Thoracic aorta (tissue), 2 donors: ENCODE measurements at regions not wholly inside any gene's neighbourhood (a gene's known extent, or its start where the extent isn't known, plus 50 kb on each side); places are given as distances from the start of the nearest gene placed in this dataset.

Experiments used
- ATAC-seq: fragments of 150-250 bp; one replicate; pipeline ENCODE4 v1.8.0; 2017; ENCODE audit warnings: low read depth; ENCODE audit not compliant: insufficient number of reproducible peaks, low FRiP score
- DNase-seq: peaks from one replicate; pipeline ENCODE4 v3.0.0-alpha.2; 2020; ENCODE audit warnings: low spot score
- H3K27ac ChIP-seq, 2 donors: fragments of 200-600 bp; sonication (generic); 1 replicate in 1 of 2; 2 replicates in 1 of 2; pipeline ENCODE4 v1.5.1; 2016; ENCODE audit warnings: mild to moderate bottlenecking in 2 of 2, moderate library complexity in 2 of 2
- H3K27me3 ChIP-seq: fragments of 200-600 bp; sonication (generic); replicated peaks from 2 replicates; pipeline ENCODE4 v1.6.0; 2016; ENCODE audit warnings: mild to moderate bottlenecking; ENCODE audit not compliant: insufficient read depth
- H3K36me3 ChIP-seq: fragments of 200-600 bp; sonication (generic); one replicate; pipeline ENCODE4 v1.5.1; 2016
- H3K4me1 ChIP-seq, 2 donors: fragments of 200-600 bp; sonication (generic); 1 replicate in 1 of 2; 2 replicates in 1 of 2; pipeline versions ENCODE4 v1.5.1 to v1.6.0; 2016; ENCODE audit warnings: low read depth in 2 of 2, mild to moderate bottlenecking in 1 of 2; ENCODE audit not compliant: control insufficient read depth in 1 of 2
- H3K4me3 ChIP-seq: fragments of 200-600 bp; sonication (generic); 2 replicates; pipeline ENCODE4 v1.5.1; 2016; ENCODE audit warnings: mild to moderate bottlenecking
- H3K9me3 ChIP-seq: fragments of 200-600 bp; sonication (generic); 2 replicates; pipeline ENCODE4 v1.5.1; 2016
- TF ChIP-seq, protein P1 (sequence below): fragments of 200-600 bp; sonication (generic); IDR thresholded peaks from one replicate; pipeline ENCODE4 v1.5.1; 2019; ENCODE audit warnings: antibody characterized with exemption

DNA sequence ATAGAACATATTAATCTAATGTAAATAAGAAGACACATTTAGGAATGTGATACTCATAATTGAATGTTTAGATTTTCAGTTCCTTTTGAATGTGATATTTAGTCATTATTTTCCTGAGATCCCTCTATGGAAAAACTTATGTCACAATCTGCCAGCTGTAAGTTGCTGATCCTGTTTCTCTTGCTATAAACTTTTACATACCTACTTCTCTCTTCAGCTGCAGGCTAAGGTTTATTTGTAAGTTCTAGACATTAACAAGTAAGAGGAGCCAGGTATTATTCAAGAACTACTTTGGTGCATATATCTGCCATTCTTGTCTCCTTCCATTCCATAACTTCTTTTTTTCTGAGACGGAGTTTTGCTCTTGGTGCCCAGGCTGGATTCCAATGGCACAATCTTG is 462.4 kb downstream of the PRR16 start:
- ATAC-seq (no peak), DNase-seq (no peak)
- Histone ChIP-seq H3K36me3 (no peaks in the 10 kb centered on the region), H3K27ac (no peak overlapping the region), H3K27me3 (no peaks in the 10 kb centered on the region), H3K4me3 (no peak overlapping the region), H3K4me1 (no peaks in the 10 kb centered on the region), H3K9me3 (no peaks in the 10 kb centered on the region)
- TF ChIP-seq, protein P1, sequence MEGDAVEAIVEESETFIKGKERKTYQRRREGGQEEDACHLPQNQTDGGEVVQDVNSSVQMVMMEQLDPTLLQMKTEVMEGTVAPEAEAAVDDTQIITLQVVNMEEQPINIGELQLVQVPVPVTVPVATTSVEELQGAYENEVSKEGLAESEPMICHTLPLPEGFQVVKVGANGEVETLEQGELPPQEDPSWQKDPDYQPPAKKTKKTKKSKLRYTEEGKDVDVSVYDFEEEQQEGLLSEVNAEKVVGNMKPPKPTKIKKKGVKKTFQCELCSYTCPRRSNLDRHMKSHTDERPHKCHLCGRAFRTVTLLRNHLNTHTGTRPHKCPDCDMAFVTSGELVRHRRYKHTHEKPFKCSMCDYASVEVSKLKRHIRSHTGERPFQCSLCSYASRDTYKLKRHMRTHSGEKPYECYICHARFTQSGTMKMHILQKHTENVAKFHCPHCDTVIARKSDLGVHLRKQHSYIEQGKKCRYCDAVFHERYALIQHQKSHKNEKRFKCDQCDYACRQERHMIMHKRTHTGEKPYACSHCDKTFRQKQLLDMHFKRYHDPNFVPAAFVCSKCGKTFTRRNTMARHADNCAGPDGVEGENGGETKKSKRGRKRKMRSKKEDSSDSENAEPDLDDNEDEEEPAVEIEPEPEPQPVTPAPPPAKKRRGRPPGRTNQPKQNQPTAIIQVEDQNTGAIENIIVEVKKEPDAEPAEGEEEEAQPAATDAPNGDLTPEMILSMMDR: no peak

DNA sequence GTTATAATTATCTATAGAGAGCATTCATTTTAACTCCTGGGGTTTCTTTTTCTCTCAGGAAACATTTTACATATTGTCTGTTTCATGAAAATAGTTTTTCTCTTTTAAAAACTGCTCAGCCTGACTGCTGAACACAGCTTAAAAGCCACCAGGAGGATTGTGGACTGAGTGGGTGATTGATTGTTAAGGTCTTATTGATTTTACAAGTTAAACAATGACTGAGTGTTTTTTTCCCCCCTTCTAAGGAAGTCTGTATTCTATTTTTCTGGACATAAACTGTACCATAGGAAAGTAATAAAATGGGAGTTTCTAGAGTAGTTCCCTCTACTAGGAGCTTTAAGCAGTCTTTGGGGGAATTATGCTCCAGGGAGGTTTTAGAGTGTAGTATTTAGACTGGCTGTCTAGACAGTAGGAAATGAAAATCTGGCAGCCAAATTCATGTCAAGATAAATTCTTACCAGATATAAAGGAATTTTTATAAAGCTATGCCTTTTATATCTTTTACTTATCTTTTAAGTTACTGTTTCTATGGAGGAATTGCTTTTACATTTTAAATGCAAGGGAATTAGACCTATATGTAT is 463.9 kb downstream of the PRR16 start:
- ATAC-seq: no peak
- TF ChIP-seq, protein P1: no peak
- H3K9me3 ChIP-seq: no peaks in the 10 kb centered on the region

DNA sequence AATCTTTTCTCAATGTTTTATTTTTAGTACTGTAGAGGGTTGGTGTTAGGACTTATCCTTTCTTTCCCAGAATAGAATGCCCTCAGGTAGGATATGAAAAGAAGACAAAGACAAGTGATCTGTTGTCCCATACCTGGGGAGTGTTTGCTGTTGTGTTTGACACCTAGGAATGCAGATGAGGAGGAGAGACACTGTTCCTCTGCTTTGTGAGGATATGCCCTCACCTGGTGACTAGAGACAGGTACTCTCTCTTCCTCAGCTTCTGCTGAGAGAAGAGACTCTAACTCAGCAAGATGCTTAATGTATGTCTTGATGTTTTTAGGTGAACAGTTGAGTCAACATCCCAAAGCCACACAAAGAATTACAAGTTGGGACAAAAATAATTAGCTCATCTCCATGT is 468.4 kb downstream of the PRR16 start:
- no peak for ATAC-seq

More for the DNA sequence above, 463.9 kb downstream of the PRR16 start:
- Histone ChIP-seq H3K36me3 (no peaks in the 10 kb centered on the region), H3K27me3 (no peaks in the 10 kb centered on the region), H3K4me1 (no peaks in the 10 kb centered on the region), H3K27ac (no peak overlapping the region), H3K4me3 (no peak overlapping the region)
- no peak for DNase-seq

DNA sequence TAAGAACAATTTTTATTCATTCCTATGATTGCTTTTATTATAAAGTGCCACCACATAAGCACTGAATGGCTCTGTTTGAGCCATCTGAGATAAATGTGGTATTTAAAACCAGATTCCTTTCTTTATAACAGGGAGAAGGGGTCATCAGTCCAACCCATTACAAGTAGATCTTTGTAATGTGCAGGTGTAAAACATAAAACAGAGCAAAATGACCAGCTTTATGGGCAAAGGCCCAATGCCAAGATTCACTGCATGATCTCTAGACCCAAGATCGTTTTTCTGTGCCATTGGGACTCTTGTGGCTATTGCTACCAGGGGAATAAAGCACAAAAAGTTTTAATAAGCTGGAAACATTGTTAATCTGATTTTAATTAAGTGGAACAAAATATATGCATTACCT is 469.9 kb downstream of the PRR16 start:
- H3K27ac ChIP-seq: no peak overlapping the region
- TF ChIP-seq, protein P1: no peak
- H3K27me3 ChIP-seq: no peaks in the 10 kb centered on the region
- ATAC-seq (no peak), DNase-seq (no peak)
- no peak overlapping the region for H3K4me3 ChIP-seq
- H3K36me3 ChIP-seq: no peaks in the 10 kb centered on the region
- H3K9me3 ChIP-seq: no peaks in the 10 kb centered on the region
- no peaks in the 10 kb centered on the region for H3K4me1 ChIP-seq

More for the DNA sequence above, 468.4 kb downstream of the PRR16 start:
- Histone ChIP-seq H3K4me1 (no peaks in the 10 kb centered on the region), H3K4me3 (no peak overlapping the region), H3K36me3 (no peaks in the 10 kb centered on the region), H3K27me3 (no peaks in the 10 kb centered on the region), H3K27ac (no peak overlapping the region), H3K9me3 (no peaks in the 10 kb centered on the region)
- no peak for DNase-seq
- TF ChIP-seq, protein P1: no peak

DNA sequence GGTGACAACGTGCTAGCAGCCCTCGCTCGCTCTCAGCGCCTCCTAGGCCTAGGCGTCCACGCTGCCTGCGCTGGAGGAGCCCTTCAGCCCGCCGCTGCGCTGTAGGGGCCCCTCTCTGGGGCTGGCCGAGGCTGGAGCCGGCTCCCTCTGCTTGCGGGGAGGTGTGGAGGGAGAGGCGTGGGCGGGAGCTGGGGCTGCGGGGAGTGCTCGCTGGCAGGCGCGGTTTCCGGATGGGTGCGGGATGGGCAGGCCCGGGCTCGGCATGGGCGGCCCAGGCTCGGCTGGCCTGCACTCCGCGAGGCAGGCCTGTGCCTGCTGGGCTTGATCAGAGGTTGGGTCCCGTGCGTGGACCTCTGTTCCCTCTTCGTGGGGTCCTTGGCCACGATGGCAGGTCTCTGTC is 472.6 kb downstream of the PRR16 start:
- no peak for DNase-seq
- no peaks in the 10 kb centered on the region for H3K4me1 ChIP-seq
- no peak overlapping the region for H3K27ac ChIP-seq

More for the DNA sequence above, 472.6 kb downstream of the PRR16 start:
- no peak for ATAC-seq
- no peaks in the 10 kb centered on the region for H3K27me3 ChIP-seq
- no peaks in the 10 kb centered on the region for H3K36me3 ChIP-seq
- H3K9me3 ChIP-seq: no peaks in the 10 kb centered on the region
- no peak overlapping the region for H3K4me3 ChIP-seq
- TF ChIP-seq, protein P1: no peak
